ENCODE measurements at regions not wholly inside any gene's neighbourhood (a gene's known extent, or its start where the extent isn't known, plus 50 kb on each side); places are given as distances from the start of the nearest gene placed in this dataset.

- H2AFZ ChIP-seq (ENCODE audit: low read length): no peak overlapping the region
- H3K79me2 ChIP-seq (ENCODE audit: control insufficient read depth, insufficient read depth, low read length): no peaks in the 10 kb centered on the region
- TF ChIP-seq CTCF (conservative IDR thresholded peaks at IDR 0.05 in 1 of 2, IDR thresholded peaks at IDR 0.05 in 1 of 2; ENCODE audit: low read depth in 1 of 2, low read length in 2 of 2) (no peak), EZH2 (IDR thresholded peaks at IDR 0.05; ENCODE audit: low read length, missing control alignments) (no peak)
- no peak overlapping the region for H3K4me2 ChIP-seq (ENCODE audit: extremely low read depth, insufficient read depth, low read length)
- no peak for DNase-seq (ENCODE audit: low read depth in 2 of 2)
- no peak overlapping the region for H3K27ac ChIP-seq (ENCODE audit: insufficient read depth, low read length)
- H3K9ac ChIP-seq (ENCODE audit: insufficient read depth, low read length): no peak overlapping the region
- no peak overlapping the region for H3K4me3 ChIP-seq (replicated peaks in 1 of 4; ENCODE audit: control extremely low read depth in 1 of 4, insufficient read depth in 1 of 4, low read depth in 3 of 4, low read length in 4 of 4)
- H3K9me3 ChIP-seq (ENCODE audit: control insufficient read depth, insufficient read depth, low read depth, low read length): no peaks in the 10 kb centered on the region
- no peaks in the 10 kb centered on the region for H3K36me3 ChIP-seq (ENCODE audit: control insufficient read depth, insufficient read depth, low read length)
- no peaks in the 10 kb centered on the region for H4K20me1 ChIP-seq (ENCODE audit: control insufficient read depth, extremely low read depth, insufficient read depth, low read length)
- H3K27me3 ChIP-seq (ENCODE audit: control insufficient read depth, insufficient read depth, low read length): peaks cover 4% of the 10 kb centered on the region
- H3K4me1 ChIP-seq (ENCODE audit: control insufficient read depth, extremely low read depth, insufficient read depth, low read length): peaks cover 3% of the 10 kb centered on the region
Measured at GRCh38 chr7:45430397-45430796, 143.8 kb upstream of the ADCY1 start.

- Histone ChIP-seq H3K4me1 (ENCODE audit: control insufficient read depth, extremely low read depth, insufficient read depth, low read length) (peaks cover 3% of the 10 kb centered on the region), H2AFZ (ENCODE audit: low read length) (no peak overlapping the region), H3K4me2 (ENCODE audit: extremely low read depth, insufficient read depth, low read length) (no peak overlapping the region), H3K79me2 (ENCODE audit: control insufficient read depth, insufficient read depth, low read length) (no peaks in the 10 kb centered on the region), H3K27me3 (ENCODE audit: control insufficient read depth, insufficient read depth, low read length) (peaks cover 4% of the 10 kb centered on the region), H3K27ac (ENCODE audit: insufficient read depth, low read length) (no peak overlapping the region), H3K4me3 (replicated peaks in 1 of 4; ENCODE audit: control extremely low read depth in 1 of 4, insufficient read depth in 1 of 4, low read depth in 3 of 4, low read length in 4 of 4) (no peak overlapping the region), H3K9ac (ENCODE audit: insufficient read depth, low read length) (no peak overlapping the region), H4K20me1 (ENCODE audit: control insufficient read depth, extremely low read depth, insufficient read depth, low read length) (no peaks in the 10 kb centered on the region), H3K9me3 (ENCODE audit: control insufficient read depth, insufficient read depth, low read depth, low read length) (no peaks in the 10 kb centered on the region), H3K36me3 (ENCODE audit: control insufficient read depth, insufficient read depth, low read length) (no peaks in the 10 kb centered on the region)
- TF ChIP-seq CTCF (conservative IDR thresholded peaks at IDR 0.05 in 1 of 2, IDR thresholded peaks at IDR 0.05 in 1 of 2; ENCODE audit: low read depth in 1 of 2, low read length in 2 of 2) (no peak), EZH2 (IDR thresholded peaks at IDR 0.05; ENCODE audit: low read length, missing control alignments) (no peak)
- no peak for DNase-seq (ENCODE audit: low read depth in 2 of 2)
Measured at GRCh38 chr7:45434167-45434784, 139.9 kb upstream of the ADCY1 start.

GRCh38 chr7:45435131-45435530, 139.0 kb upstream of the ADCY1 start:
- Histone ChIP-seq H3K27ac (ENCODE audit: insufficient read depth, low read length) (no peak overlapping the region), H3K4me2 (ENCODE audit: extremely low read depth, insufficient read depth, low read length) (no peak overlapping the region), H3K4me1 (ENCODE audit: control insufficient read depth, extremely low read depth, insufficient read depth, low read length) (peaks cover 3% of the 10 kb centered on the region), H3K9me3 (ENCODE audit: control insufficient read depth, insufficient read depth, low read depth, low read length) (no peaks in the 10 kb centered on the region), H3K4me3 (replicated peaks in 1 of 4; ENCODE audit: control extremely low read depth in 1 of 4, insufficient read depth in 1 of 4, low read depth in 3 of 4, low read length in 4 of 4) (no peak overlapping the region), H3K79me2 (ENCODE audit: control insufficient read depth, insufficient read depth, low read length) (no peaks in the 10 kb centered on the region), H4K20me1 (ENCODE audit: control insufficient read depth, extremely low read depth, insufficient read depth, low read length) (no peaks in the 10 kb centered on the region), H3K27me3 (ENCODE audit: control insufficient read depth, insufficient read depth, low read length) (peaks cover 2% of the 10 kb centered on the region), H3K9ac (ENCODE audit: insufficient read depth, low read length) (no peak overlapping the region), H3K36me3 (ENCODE audit: control insufficient read depth, insufficient read depth, low read length) (no peaks in the 10 kb centered on the region), H2AFZ (ENCODE audit: low read length) (no peak overlapping the region)
- no peak for DNase-seq (ENCODE audit: low read depth in 2 of 2)
- TF ChIP-seq EZH2 (IDR thresholded peaks at IDR 0.05; ENCODE audit: low read length, missing control alignments) (no peak), CTCF (conservative IDR thresholded peaks at IDR 0.05 in 1 of 2, IDR thresholded peaks at IDR 0.05 in 1 of 2; ENCODE audit: low read depth in 1 of 2, low read length in 2 of 2) (no peak)

Data from fibroblast of lung (primary cell).